ENCODE measurements at regions not wholly inside any gene's neighbourhood (a gene's known extent, or its start where the extent isn't known, plus 50 kb on each side); places are given as distances from the start of the nearest gene placed in this dataset.

DNA sequence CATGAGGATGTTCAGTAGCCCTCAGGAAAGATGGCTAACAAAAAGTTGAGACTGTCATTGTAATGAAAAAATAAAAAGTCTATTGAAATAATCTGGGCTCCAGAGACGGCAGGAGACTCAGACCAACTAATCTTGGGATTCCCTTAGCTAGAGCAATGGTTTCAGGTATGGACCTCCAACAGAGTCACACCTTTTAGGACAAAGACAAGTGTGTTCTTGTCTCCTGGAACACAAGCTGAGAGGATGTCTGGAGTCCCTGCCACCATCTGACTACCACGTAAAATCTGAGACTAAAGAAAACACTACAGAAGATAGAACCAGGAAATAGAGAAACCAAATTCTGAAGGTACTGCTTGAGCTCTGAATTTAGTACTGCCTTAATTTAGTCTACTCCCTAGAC, 103.3 kb upstream of the RBBP8 start:
- ChIA-PET POLR2A (ENCODE audit: low non-redundant PET) (no interaction called here), CTCF (no interaction called here)
- DNase-seq (ENCODE audit: low spot score): no peak
- TF ChIP-seq, protein P1, sequence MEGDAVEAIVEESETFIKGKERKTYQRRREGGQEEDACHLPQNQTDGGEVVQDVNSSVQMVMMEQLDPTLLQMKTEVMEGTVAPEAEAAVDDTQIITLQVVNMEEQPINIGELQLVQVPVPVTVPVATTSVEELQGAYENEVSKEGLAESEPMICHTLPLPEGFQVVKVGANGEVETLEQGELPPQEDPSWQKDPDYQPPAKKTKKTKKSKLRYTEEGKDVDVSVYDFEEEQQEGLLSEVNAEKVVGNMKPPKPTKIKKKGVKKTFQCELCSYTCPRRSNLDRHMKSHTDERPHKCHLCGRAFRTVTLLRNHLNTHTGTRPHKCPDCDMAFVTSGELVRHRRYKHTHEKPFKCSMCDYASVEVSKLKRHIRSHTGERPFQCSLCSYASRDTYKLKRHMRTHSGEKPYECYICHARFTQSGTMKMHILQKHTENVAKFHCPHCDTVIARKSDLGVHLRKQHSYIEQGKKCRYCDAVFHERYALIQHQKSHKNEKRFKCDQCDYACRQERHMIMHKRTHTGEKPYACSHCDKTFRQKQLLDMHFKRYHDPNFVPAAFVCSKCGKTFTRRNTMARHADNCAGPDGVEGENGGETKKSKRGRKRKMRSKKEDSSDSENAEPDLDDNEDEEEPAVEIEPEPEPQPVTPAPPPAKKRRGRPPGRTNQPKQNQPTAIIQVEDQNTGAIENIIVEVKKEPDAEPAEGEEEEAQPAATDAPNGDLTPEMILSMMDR (conservative IDR thresholded peaks at IDR 0.05; ENCODE audit: low read depth, low read length): no peak
- no peak for TF ChIP-seq EZH2 (IDR thresholded peaks at IDR 0.05; ENCODE audit: borderline replicate concordance, low read depth, low read length, poor library complexity, severe bottlenecking)
- intact Hi-C loops (cut with micrococcal nuclease; ENCODE audit: unreplicated experiment): loop anchor here (10.0 kb wide), 1 partner anchor 675 kb away; the partner anchor contains the start of gene RMC1
- Histone ChIP-seq H3K27me3 (replicated peaks; ENCODE audit: insufficient read depth, low read depth, low read length, poor library complexity) (no peaks in the 10 kb centered on the region), H3K36me3 (ENCODE audit: insufficient read depth, low read length, poor library complexity, severe bottlenecking) (no peaks in the 10 kb centered on the region), H3K4me3 (ENCODE audit: low read depth, low read length, poor library complexity, severe bottlenecking) (no peak overlapping the region), H3K9me3 (ENCODE audit: low read depth, low read length, poor library complexity, severe bottlenecking) (no peaks in the 10 kb centered on the region), H3K27ac (ENCODE audit: low read depth, low read length, poor library complexity, severe bottlenecking) (no peak overlapping the region), H3K4me1 (ENCODE audit: insufficient read depth, low read length, poor library complexity, severe bottlenecking) (no peaks in the 10 kb centered on the region)
- no TSS peak for BruUV-seq (replicated peaks)

DNA sequence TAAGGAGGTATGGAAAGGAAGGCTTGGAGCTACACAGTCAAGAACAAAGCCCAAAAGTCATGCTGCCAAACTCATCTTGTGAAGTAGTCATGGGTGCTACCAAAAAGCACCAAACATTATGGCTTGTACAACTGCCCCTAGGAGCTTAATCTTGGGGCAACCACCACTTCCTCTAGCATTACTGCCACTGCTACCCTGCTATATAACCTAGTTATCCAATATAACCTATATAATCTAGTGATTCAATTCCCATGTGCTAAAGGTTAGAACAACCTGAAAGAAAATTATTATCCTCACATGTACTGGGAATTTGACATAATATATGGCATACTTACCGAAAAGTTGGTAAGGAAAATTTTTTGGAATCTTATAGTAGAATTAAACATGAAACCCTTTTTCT, 102.6 kb upstream of the RBBP8 start:
- Histone ChIP-seq H3K27ac (ENCODE audit: low read depth, low read length, poor library complexity, severe bottlenecking) (no peak overlapping the region), H3K4me1 (ENCODE audit: insufficient read depth, low read length, poor library complexity, severe bottlenecking) (no peaks in the 10 kb centered on the region), H3K27me3 (replicated peaks; ENCODE audit: insufficient read depth, low read depth, low read length, poor library complexity) (no peaks in the 10 kb centered on the region), H3K36me3 (ENCODE audit: insufficient read depth, low read length, poor library complexity, severe bottlenecking) (no peaks in the 10 kb centered on the region), H3K9me3 (ENCODE audit: low read depth, low read length, poor library complexity, severe bottlenecking) (no peaks in the 10 kb centered on the region), H3K4me3 (ENCODE audit: low read depth, low read length, poor library complexity, severe bottlenecking) (no peak overlapping the region)
- BruUV-seq (replicated peaks): no TSS peak
- POLR2A ChIA-PET (ENCODE audit: low non-redundant PET): no interaction called here
- DNase-seq (ENCODE audit: low spot score): no peak
- intact Hi-C loops (cut with micrococcal nuclease; ENCODE audit: unreplicated experiment): no loop called here
- TF ChIP-seq, protein P1 (conservative IDR thresholded peaks at IDR 0.05; ENCODE audit: low read depth, low read length): no peak
- TF ChIP-seq EZH2 (IDR thresholded peaks at IDR 0.05; ENCODE audit: borderline replicate concordance, low read depth, low read length, poor library complexity, severe bottlenecking): no peak
- CTCF ChIA-PET: no interaction called here

DNA sequence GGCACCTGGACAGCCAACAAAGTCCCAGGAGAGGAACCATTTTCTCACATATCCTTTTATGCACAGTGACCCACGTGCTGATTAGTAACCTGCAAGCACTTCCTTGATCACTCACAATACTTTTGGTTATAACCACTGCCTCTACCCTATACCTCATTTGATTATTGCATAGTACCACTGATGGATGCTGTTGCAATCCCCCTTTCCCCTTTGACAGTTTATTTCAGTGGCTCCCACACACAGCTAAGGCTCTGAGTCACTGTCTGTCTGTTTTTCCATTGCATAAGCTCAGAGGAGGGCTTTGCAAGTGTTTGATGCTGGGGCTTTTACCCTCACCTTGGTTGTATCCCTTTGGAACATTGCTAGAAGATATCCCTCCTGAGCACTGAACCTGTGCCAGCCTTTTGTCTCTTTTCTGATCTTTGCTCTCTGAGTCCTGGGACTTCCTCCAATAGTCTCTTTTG, 101.7 kb upstream of the RBBP8 start:
- TF ChIP-seq, protein P1 (conservative IDR thresholded peaks at IDR 0.05; ENCODE audit: low read depth, low read length): no peak
- TF ChIP-seq EZH2 (IDR thresholded peaks at IDR 0.05; ENCODE audit: borderline replicate concordance, low read depth, low read length, poor library complexity, severe bottlenecking): no peak
- POLR2A ChIA-PET (ENCODE audit: low non-redundant PET): no interaction called here

More for the DNA sequence above, 101.7 kb upstream of the RBBP8 start:
- no peaks in the 10 kb centered on the region for H3K36me3 ChIP-seq (ENCODE audit: insufficient read depth, low read length, poor library complexity, severe bottlenecking)
- intact Hi-C loops (cut with micrococcal nuclease; ENCODE audit: unreplicated experiment): no loop called here
- DNase-seq (ENCODE audit: low spot score): no peak
- H3K27ac ChIP-seq (ENCODE audit: low read depth, low read length, poor library complexity, severe bottlenecking): no peak overlapping the region
- H3K4me1 ChIP-seq (ENCODE audit: insufficient read depth, low read length, poor library complexity, severe bottlenecking): no peaks in the 10 kb centered on the region
- no peaks in the 10 kb centered on the region for H3K9me3 ChIP-seq (ENCODE audit: low read depth, low read length, poor library complexity, severe bottlenecking)
- no peaks in the 10 kb centered on the region for H3K27me3 ChIP-seq (replicated peaks; ENCODE audit: insufficient read depth, low read depth, low read length, poor library complexity)
- no TSS peak for BruUV-seq (replicated peaks)
- CTCF ChIA-PET: no interaction called here
- H3K4me3 ChIP-seq (ENCODE audit: low read depth, low read length, poor library complexity, severe bottlenecking): no peak overlapping the region
